ENCODE measurements at regions not wholly inside any gene's neighbourhood (a gene's known extent, or its start where the extent isn't known, plus 50 kb on each side); places are given as distances from the start of the nearest gene placed in this dataset.
"Not testable (repeated sequence)": the region's sequence is repeated elsewhere in the genome, so short reads cannot be mapped to it uniquely, and the experiment has no call there.

DNA sequence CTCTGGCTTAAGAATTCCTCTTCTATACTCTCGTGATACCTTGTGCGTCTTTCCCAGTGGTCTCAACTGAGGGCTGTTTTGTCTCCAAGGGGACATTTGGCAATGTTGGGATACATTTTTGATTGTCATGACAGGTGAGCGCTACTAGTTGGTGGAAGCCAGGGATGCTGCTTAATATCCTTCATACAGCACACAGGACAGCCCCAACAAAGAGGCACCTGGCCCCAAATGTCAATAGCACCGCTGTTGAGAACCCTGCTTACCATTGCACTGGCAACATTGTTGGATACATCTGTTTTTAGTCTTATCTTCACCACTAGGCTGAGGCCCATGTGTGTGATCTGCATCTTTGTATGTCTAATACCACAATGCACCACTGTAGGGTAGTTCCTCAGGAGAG is 114.1 kb downstream of the C9orf152 start:
- no peak for DNase-seq (ENCODE audit: low spot score)

DNA sequence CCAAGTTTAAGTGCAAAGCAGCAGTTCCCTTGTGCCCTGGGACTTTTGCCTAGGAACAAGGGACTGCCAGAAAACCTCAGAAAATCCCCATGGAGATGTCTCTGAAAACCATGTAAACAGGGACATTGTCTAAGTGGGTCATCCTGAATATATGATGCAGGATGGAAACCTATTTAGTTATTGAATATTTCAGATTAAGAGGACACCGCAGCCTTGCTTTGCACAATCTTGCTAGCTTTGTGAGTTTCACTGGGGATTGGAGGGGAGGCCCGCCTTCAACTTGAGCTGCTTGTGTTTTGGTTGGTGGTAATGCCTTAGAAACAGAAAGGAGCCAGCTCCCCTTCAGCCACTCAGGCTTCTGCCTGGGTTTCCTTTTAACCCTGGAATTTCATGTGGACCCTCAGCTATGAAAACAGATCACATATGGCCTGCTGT is 112.8 kb downstream of the C9orf152 start:
- no peak for DNase-seq (ENCODE audit: low spot score)

DNA sequence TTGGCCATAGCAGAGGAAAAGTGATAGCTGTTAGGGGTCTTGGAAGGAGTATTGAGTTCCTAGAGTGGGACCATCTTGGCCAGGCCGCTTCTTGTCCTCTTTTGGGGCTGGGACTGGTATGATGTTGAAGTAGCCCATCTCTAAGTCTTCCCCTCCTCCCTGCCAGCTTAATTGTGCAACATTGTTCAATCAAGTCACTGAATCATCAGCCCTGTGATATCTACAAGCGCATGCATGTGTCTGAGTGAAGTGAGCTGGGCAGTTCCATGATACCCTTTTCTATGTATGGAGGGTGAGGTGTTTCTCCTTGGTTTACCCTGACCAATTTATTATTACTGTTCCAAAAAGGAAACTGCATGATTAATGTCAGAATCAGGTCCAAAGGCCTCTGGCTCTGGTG is 112.2 kb downstream of the C9orf152 start:
- DNase-seq (ENCODE audit: low spot score) = no peak

DNA sequence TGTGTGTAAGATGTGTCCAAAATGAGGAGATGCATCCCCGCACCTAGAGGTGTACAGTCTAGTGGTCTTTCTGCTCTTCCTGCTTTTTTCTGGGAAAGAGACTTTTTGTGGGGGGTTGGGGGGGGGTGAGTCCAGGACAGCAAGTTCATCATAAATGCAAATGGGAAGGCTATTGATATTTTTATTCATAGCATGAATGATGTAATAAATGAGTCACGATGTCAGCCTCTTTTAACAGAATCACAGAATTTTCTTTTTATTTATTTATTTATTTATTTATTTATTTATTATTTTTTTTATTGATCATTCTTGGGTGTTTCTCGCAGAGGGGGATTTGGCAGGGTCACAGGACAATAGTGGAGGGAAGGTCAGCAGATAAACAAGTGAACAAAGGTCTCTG is 111.3 kb downstream of the C9orf152 start:
- not testable (repeated sequence) for DNase-seq (ENCODE audit: low spot score)

DNA sequence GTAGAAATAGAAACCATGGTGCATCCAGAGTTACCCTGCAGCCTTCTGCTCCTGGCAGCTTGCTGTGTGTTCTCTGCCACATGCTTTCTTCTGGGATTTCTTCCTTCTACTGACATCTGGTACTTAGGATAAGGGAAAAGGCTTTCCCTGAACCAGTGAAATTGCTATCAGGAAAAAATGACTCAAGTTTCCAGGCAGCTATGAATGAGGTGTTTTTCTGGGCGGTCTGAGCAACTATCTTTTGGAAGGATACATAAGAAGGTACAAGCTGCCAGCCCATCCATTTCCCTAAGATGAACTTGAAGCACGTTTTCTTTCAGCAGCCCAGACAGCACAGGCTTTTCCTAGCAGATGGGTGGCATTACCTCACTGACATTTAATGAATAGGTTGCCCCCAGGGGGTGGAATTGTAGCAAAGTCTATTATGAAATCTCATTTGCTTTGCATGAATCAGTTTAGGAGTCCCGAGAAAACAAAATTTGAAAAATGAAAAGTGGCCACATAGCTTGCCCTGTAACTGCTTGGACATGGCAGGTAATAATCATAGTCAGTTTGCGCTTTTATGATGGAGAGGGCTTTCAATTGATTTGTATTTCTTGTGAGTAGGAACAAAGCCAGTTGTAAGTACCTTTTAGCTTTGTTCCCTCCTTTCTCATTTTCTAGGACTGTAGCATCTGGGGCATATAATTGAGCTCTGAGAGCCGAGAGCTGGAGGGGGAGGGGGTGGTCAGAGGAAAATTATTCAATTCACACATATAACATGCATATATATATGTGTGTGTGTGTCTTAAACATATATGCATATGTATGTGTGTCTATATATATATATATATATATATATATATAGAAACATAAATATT is 108.5 kb downstream of the C9orf152 start:
- no peak for DNase-seq (ENCODE audit: low spot score)

DNA sequence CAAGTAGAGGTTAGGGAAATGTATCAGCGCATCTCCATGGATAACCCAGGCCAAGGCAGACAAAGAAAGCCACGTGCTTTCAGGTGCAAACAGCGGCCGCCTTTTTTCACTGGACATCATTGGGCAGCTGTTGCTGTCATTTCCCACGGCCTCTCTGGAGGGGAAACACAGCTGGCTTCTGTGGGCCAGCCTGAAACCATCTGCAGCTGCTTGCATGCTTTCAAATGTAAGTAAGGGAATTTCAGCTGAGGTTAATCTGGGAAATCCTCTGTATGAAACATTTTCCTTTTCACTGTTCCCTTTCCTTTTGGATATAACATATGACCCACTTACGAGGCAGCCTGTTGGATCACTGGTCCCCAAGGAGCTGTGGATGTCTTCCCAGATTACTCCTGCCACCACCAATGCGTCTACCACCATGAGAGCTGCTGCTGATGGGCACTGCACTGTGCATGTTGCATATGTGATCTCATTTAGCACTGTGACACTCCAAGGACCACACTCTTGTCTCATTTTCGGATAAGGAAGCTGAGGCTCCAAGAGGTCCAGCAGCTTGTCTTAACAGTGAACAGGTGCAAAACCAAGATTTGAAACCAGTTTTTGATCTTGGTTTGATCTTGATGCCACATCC is 106.3 kb downstream of the C9orf152 start:
- no peak for DNase-seq (ENCODE audit: low spot score)

DNA sequence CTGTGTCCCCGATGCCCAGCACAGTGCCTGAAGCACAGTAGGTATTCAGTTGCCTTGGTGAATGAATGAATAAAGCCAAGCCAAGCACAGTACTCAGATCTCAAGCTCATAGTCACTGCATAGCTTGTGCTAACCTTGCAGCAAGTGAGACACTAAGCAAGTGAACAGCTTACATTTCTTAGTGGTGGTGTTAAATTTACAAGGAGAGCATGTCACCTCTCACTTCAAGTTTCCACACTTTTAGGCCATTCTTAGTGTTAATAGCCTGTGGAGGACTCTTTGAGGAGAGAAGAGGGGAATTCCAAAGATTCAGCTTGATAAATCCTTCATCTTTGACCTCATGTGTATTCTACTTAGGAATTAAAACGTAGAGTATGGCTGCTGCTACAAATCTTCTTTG is 104.7 kb downstream of the C9orf152 start:
- no peak for DNase-seq (ENCODE audit: low spot score)

DNA sequence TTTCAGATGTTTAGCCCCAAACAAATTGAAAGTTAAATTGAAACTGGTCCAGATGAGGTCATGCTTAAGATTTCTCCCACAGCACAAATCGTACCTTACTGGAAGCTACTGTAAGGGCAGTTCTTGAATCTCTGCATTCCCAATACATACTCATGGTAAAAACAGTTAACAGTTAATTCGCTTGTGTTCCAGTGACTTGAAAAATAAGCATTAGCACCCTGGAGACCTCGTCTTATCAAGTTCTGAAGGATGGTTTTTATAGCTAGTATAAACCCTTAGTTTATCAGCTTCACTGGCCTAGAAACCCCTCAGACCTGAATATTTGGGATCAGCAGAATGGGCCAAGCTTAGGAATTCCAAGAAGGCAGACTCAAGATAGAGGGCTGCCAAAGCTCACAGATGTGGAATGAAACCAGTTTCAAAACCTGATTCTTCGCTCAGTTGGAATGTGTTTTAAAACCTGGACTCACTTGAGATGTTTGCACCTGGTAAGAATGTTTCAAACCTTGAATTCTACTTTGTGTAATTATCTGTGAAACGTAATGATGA is 103.6 kb downstream of the C9orf152 start:
- no peak for DNase-seq (ENCODE audit: low spot score)

DNA sequence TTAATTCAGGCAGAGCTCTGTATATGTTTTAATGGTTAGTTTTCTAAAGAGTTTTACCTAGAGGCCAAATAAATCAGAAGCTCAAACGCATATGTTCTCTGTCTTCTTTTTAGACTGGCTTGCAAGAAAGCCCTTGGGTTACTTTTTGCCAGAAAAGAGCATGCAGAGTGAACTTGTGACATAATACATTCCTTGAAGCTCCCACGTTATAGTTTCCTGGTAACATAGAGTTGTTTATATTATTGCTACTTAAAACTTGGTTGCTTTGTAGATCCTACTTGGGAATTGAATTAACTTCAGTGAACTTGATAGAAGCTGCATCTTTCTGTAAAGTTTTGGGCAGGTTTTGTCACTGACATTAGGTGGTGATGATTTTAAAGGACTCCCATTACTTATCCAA is 102.9 kb downstream of the C9orf152 start:
- no peak for DNase-seq (ENCODE audit: low spot score)

DNA sequence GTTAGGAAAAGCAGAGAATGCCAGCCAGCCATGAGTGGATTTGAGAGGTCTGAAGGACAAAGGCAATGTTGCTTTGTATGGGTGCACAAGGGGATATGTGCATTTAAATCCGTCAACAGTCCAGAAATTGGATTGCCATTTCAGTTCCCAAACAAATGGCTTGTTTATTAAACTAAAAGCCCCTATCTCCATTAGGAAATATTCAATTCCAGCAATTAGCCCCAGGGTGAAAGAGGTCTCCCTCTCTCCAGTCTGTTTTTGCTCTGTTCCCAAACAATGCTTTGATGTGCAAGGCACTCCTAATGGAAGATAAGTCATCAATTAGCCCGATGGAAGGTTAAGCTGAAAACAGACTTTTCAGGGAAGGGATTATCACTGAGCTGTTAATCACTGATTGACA is 101.3 kb downstream of the C9orf152 start:
- no peak for DNase-seq (ENCODE audit: low spot score)

DNA sequence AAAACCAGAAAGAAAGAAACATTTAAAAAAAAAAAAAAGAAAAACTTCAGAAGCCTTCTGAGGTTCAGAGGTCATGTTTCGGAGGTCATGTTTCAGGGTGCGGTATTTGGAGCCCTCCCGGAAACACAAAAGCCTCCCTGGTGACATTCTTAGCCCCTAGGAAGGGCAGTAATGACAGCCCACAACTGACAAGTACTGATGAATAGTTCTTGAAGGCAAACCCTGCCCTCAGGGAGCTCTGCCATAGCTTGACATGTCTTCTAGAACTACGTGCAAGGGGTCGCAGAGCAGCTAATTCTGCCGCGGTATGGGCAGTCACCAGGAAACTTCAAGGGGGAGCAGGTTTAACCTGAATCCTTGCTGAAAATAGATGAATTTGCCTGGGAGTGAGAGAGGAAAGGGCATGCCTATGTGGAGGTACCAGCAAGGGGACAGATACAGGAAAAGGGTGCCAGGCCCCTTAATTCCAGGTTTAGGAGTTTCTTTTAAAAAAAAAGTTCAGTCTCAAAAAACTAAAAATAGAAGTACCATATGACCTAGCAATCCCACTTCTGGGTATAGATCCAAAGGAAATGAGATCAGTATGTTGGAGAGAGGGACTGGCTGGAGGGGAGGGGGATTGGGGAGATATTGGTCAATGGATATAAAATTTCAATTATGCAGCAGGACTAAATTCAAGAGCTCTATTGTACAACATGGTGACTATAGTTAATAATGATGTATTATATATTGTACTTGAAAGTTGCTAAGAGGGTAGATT is 98.4 kb downstream of the C9orf152 start:
- DNase-seq (ENCODE audit: low spot score) = no peak

DNA sequence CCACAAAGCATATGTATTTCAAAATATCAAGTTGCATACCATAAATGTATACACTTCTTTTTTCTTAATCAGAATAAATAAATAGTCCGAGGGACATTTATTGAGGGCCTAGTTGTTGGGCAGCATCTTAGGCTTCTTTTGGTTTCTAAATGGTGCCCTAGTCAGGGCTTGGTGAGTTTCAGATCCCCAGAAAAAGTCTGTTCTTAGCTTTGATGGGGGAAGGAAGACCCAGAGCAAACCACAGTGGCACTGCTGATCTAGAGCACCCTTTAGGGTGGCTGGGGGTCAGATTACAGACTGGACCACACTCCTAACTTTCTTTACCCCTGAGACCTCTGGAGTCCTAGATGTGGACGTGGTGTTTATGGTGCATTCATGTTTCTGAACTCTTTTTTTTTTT is 97.8 kb downstream of the C9orf152 start:
- no peak for DNase-seq (ENCODE audit: low spot score)

DNA sequence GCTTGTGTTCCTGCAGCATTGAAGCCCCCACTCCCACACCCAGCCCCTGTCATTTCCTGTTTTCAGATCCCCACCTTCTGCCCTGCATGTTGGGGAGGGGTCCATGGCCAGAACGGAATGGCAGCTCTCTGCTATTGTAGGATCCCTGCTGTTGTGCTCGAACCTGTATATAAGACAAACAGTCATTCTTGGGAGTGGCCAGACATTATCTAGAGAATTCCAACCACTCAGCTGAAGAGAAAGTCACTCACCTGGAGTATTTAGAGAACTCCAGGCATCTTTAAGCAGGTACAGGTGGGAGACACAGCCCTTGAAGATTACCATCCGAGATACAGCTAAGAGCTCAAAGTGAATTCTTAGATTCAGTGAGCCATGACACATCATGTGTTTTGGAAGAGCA is 96.1 kb downstream of the C9orf152 start:
- no peak for DNase-seq (ENCODE audit: low spot score)

DNA sequence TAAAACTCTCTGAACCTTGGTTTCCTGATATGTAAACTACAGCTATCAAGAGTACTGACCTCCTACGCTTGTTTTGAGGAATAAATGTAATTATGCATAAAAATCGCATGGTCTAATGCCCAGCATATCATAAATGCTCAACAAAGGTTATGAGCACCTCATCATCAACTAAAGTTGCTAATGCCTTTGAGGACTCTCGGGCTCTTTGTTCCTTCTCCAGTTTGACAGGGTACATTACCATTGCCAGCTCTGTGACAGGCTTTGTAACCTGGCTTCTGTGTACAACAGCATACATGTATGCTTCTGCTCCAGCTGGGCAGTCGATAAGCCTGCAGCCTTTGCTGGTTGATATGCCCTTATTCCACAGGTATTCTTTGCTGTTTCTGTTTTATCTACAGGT is 95.2 kb downstream of the C9orf152 start:
- no peak for DNase-seq (ENCODE audit: low spot score)

DNA sequence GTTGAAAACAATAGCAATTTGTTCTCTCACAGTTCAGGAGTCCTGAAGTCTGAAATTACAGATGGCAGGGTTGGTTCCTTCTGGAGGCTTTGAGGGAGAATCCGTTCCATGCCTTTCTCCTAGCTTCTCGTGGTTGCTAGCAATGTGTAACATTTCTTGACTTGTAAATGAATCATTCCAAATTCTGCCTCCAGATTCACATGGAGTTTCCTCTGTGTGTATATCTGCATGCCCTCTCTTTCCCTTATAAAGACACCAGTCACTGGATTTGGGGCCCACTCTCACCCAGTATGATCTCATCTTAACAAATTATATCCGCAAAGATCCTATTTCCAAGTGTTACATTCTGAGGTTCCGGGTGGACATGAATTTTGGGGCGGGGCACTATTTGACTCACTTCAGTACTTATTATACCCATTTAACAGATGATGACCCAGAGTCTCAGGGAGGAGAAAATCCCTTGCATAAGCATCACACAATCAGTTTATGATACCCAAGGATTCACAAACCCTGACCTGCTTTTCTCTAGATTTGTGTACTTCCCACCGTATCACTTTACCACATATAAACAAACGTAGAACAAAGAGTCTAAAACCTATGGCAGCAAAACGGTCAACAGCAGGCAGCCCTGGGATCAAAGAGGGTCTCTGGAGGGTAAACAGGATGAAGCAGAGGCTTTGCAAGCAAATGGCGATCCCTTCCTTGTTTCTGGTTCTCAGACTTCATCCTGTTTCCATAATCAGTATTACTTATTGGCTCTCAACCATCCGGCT is 93.7 kb downstream of the C9orf152 start:
- DNase-seq (ENCODE audit: low spot score) = peak; percentile 24

DNA sequence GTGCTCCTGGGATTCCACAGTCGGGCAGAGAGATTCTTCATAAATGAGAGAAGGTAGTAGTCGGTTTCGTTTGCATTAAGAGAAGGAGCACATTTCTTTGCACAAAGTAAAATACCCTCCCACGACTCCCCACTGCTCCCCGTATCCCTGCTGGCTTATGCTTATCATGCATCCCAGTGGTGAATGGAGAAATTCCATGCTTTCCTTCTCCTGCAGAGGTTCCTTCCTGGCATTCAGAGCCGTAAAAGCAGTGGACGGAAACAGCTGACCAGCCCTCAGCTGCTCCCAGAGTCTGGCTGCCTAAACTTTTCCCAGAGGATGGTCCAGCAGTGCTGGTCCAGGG is 93.1 kb downstream of the C9orf152 start:
- no peak for DNase-seq (ENCODE audit: low spot score)

DNA sequence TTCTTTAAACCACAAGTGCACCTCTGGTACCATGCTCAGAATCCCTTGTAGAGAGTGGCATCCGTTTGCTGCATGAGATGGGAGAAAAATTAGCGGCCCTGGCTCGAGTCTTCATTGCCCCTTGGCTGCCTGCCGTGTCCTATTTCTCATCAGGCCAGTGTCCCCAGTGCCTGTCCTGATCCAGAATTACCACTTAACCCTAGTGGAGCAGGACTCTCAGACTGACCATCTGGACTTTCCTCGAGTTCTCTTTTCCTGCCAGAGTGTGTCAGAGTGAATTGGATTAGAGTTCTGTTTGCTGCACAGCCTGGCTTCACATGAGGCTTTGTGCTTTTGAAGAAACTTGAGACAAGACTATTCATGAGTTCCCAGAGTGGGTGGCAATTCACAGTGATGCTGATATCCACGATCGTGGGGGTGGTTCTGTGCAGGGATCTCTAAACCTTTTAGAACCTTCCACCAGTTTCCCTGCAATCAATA is 92.6 kb downstream of the C9orf152 start:
- DNase-seq (ENCODE audit: low spot score) = no peak

DNA sequence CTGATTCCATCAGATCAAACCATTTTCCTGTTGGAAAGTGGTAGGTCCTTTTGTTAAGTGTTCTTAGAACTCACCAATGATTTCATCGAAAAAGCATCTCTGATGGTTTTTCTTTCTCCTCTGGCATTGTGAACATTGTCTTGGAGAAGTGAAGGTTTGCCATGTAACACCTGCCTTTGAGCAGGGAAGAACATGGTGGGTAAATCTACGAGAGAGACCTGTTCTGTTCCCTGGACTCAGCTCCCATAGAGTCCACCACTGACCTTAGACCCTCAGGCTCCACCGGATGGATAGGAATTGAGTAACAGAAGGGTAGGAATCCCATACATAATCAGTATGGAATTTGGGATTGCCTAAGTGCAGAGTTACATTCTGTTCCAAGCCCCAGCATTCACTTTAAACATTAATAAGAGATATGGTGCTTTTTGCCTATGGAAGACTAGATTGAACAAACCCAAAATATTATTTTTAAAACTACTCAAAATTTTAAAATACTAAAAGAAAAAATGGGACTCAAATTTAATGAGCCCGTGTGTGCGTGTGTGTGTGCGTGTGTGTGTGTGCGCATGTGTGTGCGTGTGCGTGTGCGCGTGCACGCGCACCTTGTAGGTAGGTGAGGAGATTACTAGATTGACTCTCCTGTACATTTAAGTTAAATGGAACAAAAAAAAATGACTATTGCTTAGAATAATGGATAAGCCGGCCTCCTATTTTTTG is 92.0 kb downstream of the C9orf152 start:
- no peak for DNase-seq (ENCODE audit: low spot score)

DNA sequence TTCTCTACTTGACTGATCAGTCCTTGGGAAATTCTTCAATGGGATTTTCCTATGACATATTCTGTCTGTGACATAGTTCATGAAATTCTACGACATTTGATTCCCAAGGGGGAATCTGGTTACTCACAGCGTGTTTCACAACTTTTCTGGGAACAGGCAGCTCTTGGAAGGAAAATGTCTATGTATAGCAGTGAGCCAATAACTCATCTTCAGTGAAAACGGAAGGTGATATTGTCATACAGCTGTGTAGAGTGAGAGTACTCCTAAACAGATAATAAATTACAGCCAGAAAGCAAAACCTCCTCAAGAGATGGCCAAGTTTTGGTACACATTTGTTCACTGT is 91.4 kb downstream of the C9orf152 start:
- DNase-seq (ENCODE audit: low spot score) = no peak

DNA sequence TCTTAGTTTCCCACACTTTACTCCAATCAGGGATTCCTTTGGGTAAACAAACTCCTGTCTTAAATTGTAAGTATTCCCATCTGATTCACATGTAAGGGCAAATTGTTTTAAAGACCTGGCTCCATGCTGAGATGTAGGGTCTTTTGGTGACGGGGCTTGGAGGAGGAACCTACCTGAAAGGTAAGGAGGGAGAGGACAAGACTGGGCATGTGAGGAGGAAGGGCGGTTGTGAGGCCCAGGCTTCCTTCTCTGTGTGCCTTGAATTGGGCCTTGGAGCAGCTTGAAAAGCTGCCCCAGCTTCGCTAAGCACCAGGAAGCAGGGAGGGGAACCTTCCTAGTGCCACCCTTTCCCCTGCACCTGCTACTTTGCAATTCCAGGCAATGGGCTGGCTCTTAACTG is 86.8 kb downstream of the C9orf152 start:
- DNase-seq (ENCODE audit: low spot score) = no peak

DNA sequence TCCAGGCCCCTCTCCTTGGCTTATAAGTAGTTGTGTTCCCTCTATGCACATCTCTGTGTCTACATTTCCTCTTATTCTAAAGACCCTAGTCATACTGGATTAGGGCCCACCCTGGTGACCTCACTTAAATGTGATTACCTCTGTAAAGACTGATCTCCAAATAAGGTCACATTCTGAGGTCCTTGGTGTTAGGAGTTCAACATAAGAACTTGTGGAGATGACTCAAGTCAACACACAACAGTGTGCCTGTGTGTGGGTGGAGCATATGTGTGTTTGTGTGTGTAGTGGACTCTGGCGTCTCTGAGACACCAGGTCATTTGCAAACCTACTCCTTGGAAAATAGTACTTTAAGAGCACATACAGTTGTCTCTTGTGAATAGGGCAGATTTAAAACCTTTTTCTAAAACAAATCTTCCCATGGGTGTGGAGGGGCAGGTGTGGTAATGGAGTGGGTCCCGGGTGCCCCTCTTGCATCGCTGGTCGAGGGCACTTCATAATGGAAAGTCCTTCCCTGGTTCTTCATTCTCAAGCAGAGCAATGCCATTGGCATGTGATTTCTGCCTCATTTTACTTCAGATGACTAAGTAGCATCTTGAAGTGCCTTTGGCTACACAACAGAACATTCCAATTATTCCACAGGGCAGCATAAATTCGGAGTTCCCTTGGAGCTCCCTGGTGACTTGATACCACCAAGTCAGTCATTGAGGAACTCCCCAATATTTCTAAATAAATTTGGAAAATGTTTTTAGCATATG is 84.4 kb downstream of the C9orf152 start:
- DNase-seq (ENCODE audit: low spot score) = no peak

Data from RKO (cell line).